Neutrophil (primary cell): ENCODE measurements at regions not wholly inside any gene's neighbourhood (a gene's known extent, or its start where the extent isn't known, plus 50 kb on each side); places are given as distances from the start of the nearest gene placed in this dataset.

ENCODE experiments used
- H3K27ac ChIP-seq: fragments of 200-600 bp; sonication (generic); 2 replicates; pipeline ENCODE4 v1.5.1; 2016; ENCODE audit warnings: mild to moderate bottlenecking, moderate library complexity
- H3K27me3 ChIP-seq: fragments of 200-600 bp; sonication (generic); 2 replicates; pipeline ENCODE4 v1.6.0; 2016; ENCODE audit warnings: mild to moderate bottlenecking
- H3K36me3 ChIP-seq: fragments of 200-600 bp; sonication (generic); 2 replicates; pipeline ENCODE4 v1.5.1; 2017
- H3K4me1 ChIP-seq, 2 experiments: fragments of 200-600 bp in 1 of 2; sonication (generic) in 1 of 2; 1 replicate in 1 of 2; 2 replicates in 1 of 2; pipeline versions ENCODE4 v1.5.1 to v1.6.1; 2013 to 2016; ENCODE audit warnings: low read depth in 1 of 2, low read length in 1 of 2, mild to moderate bottlenecking in 1 of 2, moderate library complexity in 1 of 2; ENCODE audit not compliant: control insufficient read depth in 1 of 2, insufficient read depth in 1 of 2
- H3K4me3 ChIP-seq, 2 experiments: fragments of 200-600 bp in 1 of 2; sonication (generic) in 1 of 2; 1 replicate in 1 of 2; 2 replicates in 1 of 2; pipeline ENCODE4 v1.5.1; 2013 to 2016; ENCODE audit warnings: low read depth in 1 of 2, low read length in 1 of 2, mild to moderate bottlenecking in 1 of 2, moderate library complexity in 1 of 2
- H3K9me3 ChIP-seq: fragments of 200-600 bp; sonication (generic); 2 replicates; pipeline ENCODE4 v1.5.1; 2016
- TF ChIP-seq, protein P1 (sequence below): fragments of 200-600 bp; sonication (generic); IDR thresholded peaks from 2 replicates; pipeline ENCODE4 v1.5.1; 2016; ENCODE audit warnings: antibody characterized with exemption

DNA sequence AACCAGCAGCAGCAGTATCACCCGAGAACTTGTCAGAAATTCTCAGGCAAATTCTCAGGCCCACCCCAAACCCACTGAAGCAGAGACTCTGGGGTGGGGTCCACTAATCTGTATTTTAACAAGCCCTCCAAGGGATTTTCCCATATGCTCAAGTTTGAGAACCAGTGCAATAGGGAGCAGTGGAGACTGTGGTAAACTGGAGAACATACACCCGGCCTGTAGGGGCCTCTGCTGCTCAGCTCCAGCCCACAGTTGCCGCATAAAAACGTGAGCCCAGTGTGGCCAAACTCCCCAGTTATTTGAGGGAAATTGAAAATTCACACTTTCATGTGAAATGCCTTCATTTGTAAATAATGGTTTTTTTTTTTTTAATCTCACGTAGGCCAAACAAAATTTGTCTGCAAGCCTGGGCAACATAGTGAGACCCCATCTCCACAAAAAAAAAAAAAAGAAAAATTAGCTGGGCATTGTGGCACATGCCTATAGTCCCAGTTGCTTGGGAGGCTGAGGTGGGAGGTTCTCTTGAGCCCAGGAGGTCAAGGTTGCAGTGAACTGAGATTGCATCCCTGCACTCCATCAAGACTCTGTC lies 97.6 kb upstream of the ZMIZ1 start:
- H3K4me3 ChIP-seq, result no peak overlapping the region
- H3K36me3 ChIP-seq, result no peaks in the 10 kb centered on the region
- peaks cover 54% of the 10 kb centered on the region for H3K27me3 ChIP-seq
- TF ChIP-seq, protein P1, sequence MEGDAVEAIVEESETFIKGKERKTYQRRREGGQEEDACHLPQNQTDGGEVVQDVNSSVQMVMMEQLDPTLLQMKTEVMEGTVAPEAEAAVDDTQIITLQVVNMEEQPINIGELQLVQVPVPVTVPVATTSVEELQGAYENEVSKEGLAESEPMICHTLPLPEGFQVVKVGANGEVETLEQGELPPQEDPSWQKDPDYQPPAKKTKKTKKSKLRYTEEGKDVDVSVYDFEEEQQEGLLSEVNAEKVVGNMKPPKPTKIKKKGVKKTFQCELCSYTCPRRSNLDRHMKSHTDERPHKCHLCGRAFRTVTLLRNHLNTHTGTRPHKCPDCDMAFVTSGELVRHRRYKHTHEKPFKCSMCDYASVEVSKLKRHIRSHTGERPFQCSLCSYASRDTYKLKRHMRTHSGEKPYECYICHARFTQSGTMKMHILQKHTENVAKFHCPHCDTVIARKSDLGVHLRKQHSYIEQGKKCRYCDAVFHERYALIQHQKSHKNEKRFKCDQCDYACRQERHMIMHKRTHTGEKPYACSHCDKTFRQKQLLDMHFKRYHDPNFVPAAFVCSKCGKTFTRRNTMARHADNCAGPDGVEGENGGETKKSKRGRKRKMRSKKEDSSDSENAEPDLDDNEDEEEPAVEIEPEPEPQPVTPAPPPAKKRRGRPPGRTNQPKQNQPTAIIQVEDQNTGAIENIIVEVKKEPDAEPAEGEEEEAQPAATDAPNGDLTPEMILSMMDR, result no peak
- H3K9me3 ChIP-seq, result no peaks in the 10 kb centered on the region
- peaks cover 4 to 13% of the 10 kb centered on the region in 2 experiments for H3K4me1 ChIP-seq
- H3K27ac ChIP-seq, result no peak overlapping the region

DNA sequence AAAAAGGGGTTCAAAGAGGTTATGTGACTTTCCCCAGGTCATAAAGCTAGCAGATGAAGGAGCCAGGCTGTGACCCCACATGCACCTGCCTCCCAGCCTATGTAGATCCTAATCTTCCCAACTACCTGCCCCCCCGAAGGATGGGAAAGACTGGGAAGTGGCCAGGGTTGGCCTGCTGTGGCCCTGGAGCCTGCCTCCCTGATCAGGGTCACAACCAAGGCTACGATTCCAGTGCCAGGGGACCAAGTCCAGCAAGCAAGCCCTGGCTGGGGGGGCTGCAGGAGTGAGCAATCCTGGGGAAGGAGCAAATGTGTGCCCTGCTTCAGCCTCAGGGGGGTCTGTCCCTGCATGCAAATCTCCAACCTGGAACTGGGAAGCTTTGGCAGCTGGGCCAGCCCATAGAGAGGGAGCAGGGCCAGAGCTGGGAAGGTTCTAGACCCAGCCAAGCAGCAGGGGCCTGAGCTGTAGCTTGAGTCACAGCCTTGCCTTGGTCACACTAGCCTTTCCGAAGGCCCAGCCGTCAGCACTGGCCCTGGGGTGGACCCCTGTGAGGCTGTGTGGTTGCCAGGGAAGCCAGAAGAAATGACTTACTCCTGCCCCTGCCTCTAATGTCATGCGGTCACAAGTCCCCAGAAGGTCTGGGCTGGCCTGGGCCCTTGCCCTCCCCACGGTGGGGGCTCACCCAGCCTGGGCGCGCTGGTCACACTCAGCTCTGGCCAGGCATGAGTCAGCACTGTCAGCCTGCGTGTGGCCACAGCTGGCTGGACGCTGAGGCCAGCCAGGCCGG lies 96.4 kb upstream of the ZMIZ1 start:
- Histone ChIP-seq H3K4me1 (peaks cover 4 to 13% of the 10 kb centered on the region in 2 experiments), H3K36me3 (no peaks in the 10 kb centered on the region), H3K27me3 (peaks cover 54% of the 10 kb centered on the region), H3K4me3 (no peak overlapping the region), H3K9me3 (no peaks in the 10 kb centered on the region), H3K27ac (no peak overlapping the region)
- TF ChIP-seq, protein P1, result no peak

DNA sequence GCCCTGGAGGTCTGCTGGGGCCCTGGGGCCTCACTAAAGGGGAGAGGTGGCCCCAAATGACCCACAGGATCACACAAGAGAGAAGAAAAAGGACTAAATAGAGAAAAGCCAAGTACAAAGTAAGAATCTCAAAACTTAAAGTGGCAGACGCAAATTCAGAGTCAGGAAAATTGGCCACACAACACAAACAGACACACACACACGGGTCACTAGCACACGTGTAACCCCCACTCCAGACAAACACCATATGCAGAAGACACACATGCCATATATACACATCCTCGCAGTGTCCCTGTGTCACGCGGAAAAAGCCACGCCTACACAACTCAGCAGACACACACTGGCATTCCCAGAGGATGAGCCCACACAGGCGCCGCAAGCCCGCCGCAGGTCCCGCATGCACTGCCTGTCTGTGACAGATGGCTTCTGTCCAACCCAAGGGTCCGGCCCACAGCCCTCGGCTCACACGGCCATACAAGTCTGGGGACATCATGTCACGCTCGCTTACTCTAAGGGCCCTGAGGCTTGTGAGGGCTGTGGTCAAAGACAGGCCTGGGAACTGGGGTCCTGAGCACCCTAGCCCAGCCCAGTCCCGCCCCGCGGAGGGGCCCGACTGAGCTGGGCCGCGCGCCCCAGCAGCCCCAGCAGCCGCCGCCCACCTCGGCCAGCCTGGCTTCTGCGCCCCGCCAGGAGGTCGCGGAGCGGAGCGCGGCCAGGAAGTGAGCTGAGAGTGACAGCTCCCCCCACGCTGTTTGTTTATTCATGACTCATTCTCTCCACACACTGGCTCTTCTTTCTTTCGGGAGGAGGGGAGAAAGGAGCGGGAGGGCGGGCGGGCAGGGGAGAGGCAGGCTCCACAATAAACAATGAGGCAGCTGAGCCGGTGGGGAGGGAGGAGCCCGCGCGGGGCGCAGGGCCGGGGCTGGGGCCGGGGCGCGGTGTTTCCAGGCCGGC lies 95.5 kb upstream of the ZMIZ1 start:
- TF ChIP-seq, protein P1, result no peak
- H3K27ac ChIP-seq, result no peak overlapping the region
- no peaks in the 10 kb centered on the region for H3K9me3 ChIP-seq
- H3K27me3 ChIP-seq, result peaks cover 54% of the 10 kb centered on the region
- peak overlapping the region; percentile 5 to 48 for H3K4me3 ChIP-seq
- peaks cover 4 to 13% of the 10 kb centered on the region in 2 experiments for H3K4me1 ChIP-seq
- H3K36me3 ChIP-seq, result no peaks in the 10 kb centered on the region

DNA sequence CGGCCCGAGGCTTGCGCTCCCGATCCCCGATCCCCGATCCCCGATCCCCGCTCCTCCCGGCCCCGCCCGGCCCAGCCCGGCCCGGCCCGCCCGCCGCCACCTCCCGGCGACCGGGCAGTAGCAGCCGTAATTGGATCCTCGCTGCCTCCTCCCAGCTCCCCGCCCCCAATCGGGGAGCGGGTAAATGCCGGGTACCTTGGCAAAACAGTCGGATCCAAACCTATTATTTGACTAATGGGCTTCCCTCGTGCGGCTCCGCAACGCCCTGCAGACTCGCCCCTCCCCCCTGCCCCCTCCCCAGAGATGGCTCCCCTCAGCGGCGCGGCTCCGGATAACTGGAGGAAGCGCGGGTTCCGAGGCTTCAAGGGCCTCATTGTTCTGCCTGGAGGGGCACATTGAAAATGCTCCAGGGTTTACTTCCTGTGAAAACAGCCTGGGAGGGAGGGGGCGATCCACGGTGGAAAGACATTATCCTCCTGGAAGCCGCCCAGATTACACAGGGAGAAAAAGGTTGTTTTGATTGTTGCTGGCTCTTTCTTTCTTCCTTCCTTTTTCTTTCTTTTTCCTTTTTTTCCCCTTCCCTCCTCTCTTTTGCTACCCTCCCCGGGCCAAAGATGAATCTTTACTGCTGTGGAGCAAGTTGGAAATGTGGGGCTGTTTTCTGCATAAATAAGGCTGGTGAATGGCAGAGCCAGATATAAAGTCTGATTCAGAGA lies 94.7 kb upstream of the ZMIZ1 start:
- Histone ChIP-seq H3K36me3 (no peaks in the 10 kb centered on the region), H3K4me1 (peaks cover 4 to 13% of the 10 kb centered on the region in 2 experiments), H3K9me3 (no peaks in the 10 kb centered on the region), H3K27me3 (peaks cover 54% of the 10 kb centered on the region), H3K4me3 (peak overlapping the region in 1 of 2 experiments; percentile 48), H3K27ac (no peak overlapping the region)
- TF ChIP-seq, protein P1, result no peak
